ENCODE measurements at regions not wholly inside any gene's neighbourhood (a gene's known extent, or its start where the extent isn't known, plus 50 kb on each side); places are given as distances from the start of the nearest gene placed in this dataset.
"Not testable (repeated sequence)": the region's sequence is repeated elsewhere in the genome, so short reads cannot be mapped to it uniquely, and the experiment has no call there.

GRCh38 chr21:9883571-9884282 is 637.7 kb upstream of the TPTE start:
- TF ChIP-seq POLR2AphosphoS5 (IDR thresholded peaks at IDR 0.05), result not testable (repeated sequence)
- TF ChIP-seq, protein P1, sequence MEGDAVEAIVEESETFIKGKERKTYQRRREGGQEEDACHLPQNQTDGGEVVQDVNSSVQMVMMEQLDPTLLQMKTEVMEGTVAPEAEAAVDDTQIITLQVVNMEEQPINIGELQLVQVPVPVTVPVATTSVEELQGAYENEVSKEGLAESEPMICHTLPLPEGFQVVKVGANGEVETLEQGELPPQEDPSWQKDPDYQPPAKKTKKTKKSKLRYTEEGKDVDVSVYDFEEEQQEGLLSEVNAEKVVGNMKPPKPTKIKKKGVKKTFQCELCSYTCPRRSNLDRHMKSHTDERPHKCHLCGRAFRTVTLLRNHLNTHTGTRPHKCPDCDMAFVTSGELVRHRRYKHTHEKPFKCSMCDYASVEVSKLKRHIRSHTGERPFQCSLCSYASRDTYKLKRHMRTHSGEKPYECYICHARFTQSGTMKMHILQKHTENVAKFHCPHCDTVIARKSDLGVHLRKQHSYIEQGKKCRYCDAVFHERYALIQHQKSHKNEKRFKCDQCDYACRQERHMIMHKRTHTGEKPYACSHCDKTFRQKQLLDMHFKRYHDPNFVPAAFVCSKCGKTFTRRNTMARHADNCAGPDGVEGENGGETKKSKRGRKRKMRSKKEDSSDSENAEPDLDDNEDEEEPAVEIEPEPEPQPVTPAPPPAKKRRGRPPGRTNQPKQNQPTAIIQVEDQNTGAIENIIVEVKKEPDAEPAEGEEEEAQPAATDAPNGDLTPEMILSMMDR (IDR thresholded peaks at IDR 0.05), result not testable (repeated sequence)

Measured in stomach (tissue), 4 donors.